ENCODE measurements at regions not wholly inside any gene's neighbourhood (a gene's known extent, or its start where the extent isn't known, plus 50 kb on each side); places are given as distances from the start of the nearest gene placed in this dataset.

DNA sequence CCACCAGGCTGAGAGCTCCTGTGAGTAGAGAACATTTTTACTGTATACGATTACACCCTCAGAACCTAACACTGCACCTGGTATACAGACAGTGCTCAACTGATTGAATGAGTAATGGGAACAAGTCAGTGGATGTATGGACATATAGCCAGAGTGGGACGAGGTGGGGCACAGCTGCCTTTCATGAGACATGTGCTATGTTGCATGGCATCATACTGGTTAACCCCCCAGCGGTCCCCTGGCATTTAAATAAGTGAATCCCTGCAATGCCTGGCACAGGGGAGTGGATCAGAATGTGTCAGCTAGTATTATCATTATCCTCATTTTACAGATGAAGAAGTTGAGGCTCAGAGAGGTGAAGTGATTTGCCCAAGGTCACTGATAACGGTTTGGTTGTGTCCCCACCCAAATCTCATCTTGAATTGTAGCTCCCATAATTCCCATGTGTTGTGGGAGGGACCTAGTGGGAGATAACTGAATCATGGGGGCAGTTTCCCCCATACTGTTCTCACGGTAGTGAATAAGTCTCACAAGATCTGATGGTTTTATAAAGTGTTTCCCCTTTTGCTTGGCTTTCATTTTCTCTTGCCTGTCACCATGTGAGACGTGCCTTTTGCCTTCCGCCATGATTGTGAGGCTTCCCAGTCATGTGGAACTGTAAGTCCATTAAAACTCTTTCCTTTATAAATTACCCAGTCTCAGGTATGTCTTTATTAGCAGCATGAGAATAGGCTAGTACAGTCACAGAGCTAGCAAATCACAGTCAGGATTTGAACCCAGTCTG lies 56.0 kb upstream of the ATP2B2 start:
- no peak for TF ChIP-seq CTCF (IDR thresholded peaks at IDR 0.05)
- TF ChIP-seq EP300 (IDR thresholded peaks at IDR 0.05) = no peak
- no peak for TF ChIP-seq POLR2A (IDR thresholded peaks at IDR 0.05)
